ENCODE measurements at regions not wholly inside any gene's neighbourhood (a gene's known extent, or its start where the extent isn't known, plus 50 kb on each side); places are given as distances from the start of the nearest gene placed in this dataset.

- no peaks in the 10 kb centered on the region for H3K4me1 ChIP-seq (ENCODE audit: control insufficient read depth in 1 of 2, insufficient read depth in 1 of 2, low read depth in 1 of 2, low read length in 1 of 2)
- no peaks in the 10 kb centered on the region for H3K36me3 ChIP-seq
- no peaks in the 10 kb centered on the region for H3K9me3 ChIP-seq
- H3K27me3 ChIP-seq: no peaks in the 10 kb centered on the region
- TF ChIP-seq CTCF (IDR thresholded peaks at IDR 0.05): no peak
- H3K27ac ChIP-seq: no peak overlapping the region
- H3K4me3 ChIP-seq (ENCODE audit: low read depth in 1 of 2, low read length in 1 of 2): no peak overlapping the region
These were observed 221.7 kb downstream of the COG6 start for GRCh38 chr13:39877134-39877533.

- H3K27ac ChIP-seq: no peak overlapping the region
These were observed 224.0 kb downstream of the COG6 start for GRCh38 chr13:39879286-39880035.

GRCh38 chr13:39881383-39881782 lies 225.9 kb downstream of the COG6 start:
- no peak for TF ChIP-seq CTCF (IDR thresholded peaks at IDR 0.05)
- Histone ChIP-seq H3K27me3 (no peaks in the 10 kb centered on the region), H3K4me3 (ENCODE audit: low read depth in 1 of 2, low read length in 1 of 2) (no peak overlapping the region), H3K4me1 (ENCODE audit: control insufficient read depth in 1 of 2, insufficient read depth in 1 of 2, low read depth in 1 of 2, low read length in 1 of 2) (no peaks in the 10 kb centered on the region), H3K36me3 (no peaks in the 10 kb centered on the region), H3K27ac (no peak overlapping the region), H3K9me3 (no peaks in the 10 kb centered on the region)

More at GRCh38 chr13:39879286-39880035, 224.0 kb downstream of the COG6 start:
- no peak for TF ChIP-seq CTCF (IDR thresholded peaks at IDR 0.05)
- Histone ChIP-seq H3K9me3 (no peaks in the 10 kb centered on the region), H3K4me1 (ENCODE audit: control insufficient read depth in 1 of 2, insufficient read depth in 1 of 2, low read depth in 1 of 2, low read length in 1 of 2) (no peaks in the 10 kb centered on the region), H3K27me3 (no peaks in the 10 kb centered on the region), H3K4me3 (ENCODE audit: low read depth in 1 of 2, low read length in 1 of 2) (no peak overlapping the region), H3K36me3 (no peaks in the 10 kb centered on the region)

- TF ChIP-seq CTCF (IDR thresholded peaks at IDR 0.05): no peak
- Histone ChIP-seq H3K4me3 (ENCODE audit: low read depth in 1 of 2, low read length in 1 of 2) (no peak overlapping the region), H3K4me1 (ENCODE audit: control insufficient read depth in 1 of 2, insufficient read depth in 1 of 2, low read depth in 1 of 2, low read length in 1 of 2) (no peaks in the 10 kb centered on the region), H3K9me3 (no peaks in the 10 kb centered on the region), H3K36me3 (no peaks in the 10 kb centered on the region), H3K27ac (no peak overlapping the region), H3K27me3 (no peaks in the 10 kb centered on the region)
These were observed 226.4 kb downstream of the COG6 start for GRCh38 chr13:39881887-39882286.

- Histone ChIP-seq H3K4me3 (ENCODE audit: low read depth in 1 of 2, low read length in 1 of 2) (no peak overlapping the region), H3K27me3 (no peaks in the 10 kb centered on the region), H3K9me3 (no peaks in the 10 kb centered on the region), H3K4me1 (ENCODE audit: control insufficient read depth in 1 of 2, insufficient read depth in 1 of 2, low read depth in 1 of 2, low read length in 1 of 2) (no peaks in the 10 kb centered on the region), H3K27ac (no peak overlapping the region), H3K36me3 (no peaks in the 10 kb centered on the region)
- TF ChIP-seq CTCF (IDR thresholded peaks at IDR 0.05): no peak
These were observed 228.7 kb downstream of the COG6 start for GRCh38 chr13:39884166-39884565.
